Urothelium cell line (cell line): ENCODE measurements at regions not wholly inside any gene's neighbourhood (a gene's known extent, or its start where the extent isn't known, plus 50 kb on each side); places are given as distances from the start of the nearest gene placed in this dataset.
"Not testable (repeated sequence)": the region's sequence is repeated elsewhere in the genome, so short reads cannot be mapped to it uniquely, and the experiment has no call there.

Experiments used
- DNase-seq: peaks from one replicate; pipeline ENCODE4 v3.0.0; 2011; ENCODE audit warnings: low spot score, mixed read lengths
- FAIRE-seq: peaks from 2 replicates; lab custom pipeline; 2011; peaks lifted over from hg19 to GRCh38; lab: Jason Lieb, UNC

DNA sequence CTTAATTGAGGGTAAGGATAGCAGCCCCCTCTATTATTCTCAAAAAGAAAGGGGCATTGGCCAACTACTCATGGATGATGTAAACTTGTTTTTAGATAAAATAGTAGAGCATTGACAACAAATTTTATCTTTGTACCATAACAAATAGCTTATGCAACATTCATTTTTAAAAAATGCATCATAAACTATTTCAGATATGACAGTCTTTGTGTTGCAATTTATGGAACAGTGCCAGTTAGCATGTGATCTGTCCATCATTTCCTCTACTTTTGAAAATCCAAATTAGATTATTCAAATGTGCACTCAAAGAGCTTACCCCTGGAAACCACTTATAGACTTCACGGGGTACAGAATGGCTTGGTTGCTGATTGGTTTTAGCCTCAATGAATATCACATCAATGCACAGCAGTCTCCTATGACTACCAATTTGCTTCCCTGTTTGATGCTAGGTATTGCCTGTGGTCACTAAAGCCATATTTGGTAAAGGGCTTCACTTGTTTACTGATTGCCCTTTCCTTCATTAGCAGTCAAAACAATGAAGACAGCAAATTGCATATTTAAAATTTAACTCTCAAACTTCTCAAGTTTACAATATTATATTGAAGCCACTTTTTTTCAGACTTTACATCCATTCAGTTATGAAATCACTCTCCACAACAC, 274.9 kb upstream of the MGAT4C start:
- FAIRE-seq = no peak
- DNase-seq = no peak

DNA sequence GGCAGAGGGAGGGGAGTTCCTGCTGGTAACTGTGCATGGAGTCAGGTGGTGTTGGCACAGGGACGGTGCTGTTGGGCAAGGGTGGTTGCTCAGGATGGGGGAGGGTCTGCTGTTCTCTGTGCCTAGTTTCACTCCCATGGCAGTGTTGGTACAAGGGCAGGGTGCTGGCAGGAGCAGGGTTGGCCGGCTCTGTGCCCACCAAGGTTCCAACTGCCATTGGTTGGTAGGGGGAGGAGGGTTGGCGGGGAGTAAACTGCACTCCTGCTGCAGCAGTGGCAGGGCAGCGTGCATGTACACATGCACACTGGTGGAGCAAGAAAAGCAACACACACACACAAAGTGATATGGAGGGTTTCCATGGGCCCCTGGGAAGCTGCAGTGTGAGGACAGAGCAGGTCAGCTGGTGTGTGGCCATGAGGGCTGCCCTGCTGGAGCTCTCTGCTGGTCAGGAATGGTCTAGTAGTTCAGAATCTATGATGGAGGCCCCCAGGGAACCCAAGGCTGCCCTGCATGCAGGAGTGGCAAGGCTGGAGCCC, 269.9 kb upstream of the MGAT4C start:
- DNase-seq (no peak), FAIRE-seq (no peak)

DNA sequence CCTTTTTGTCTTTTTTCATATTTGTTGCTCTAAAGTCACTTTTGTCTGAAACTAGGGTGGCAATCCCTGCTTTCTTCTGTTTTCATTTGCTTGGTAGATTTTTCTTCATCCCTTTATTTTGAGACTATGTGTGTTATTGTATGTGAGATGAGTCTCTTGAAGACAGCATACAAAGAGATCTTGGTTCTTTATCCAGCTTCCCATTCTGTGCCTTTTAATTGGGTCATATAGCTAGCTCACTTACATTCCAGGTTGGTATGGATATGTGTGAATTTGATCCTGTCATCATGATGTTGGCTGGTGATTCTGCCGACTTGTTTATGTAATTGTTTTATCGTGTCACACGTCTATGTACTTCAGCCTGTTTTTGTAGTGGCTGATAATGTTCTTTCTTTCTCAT, 267.7 kb upstream of the MGAT4C start:
- no peak for FAIRE-seq
- no peak for DNase-seq

DNA sequence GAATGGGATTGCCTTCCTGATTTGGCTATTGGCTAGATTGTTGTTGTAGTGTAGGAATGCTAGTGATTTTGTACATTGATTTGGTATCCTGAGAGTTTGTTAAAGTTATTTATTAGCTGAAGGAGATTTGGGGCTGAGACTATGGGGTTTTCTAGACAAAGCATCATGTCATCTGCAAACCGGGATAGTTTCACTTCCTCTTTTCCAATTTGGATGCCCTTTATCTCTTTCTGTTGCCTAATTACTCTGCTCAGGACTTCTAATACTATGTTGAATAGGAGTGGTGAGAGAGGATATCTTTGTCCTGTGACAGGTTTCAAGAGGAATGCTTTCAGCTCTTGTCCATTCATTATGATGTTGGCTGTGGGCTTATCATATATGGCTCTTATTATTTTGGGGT, 265.7 kb upstream of the MGAT4C start:
- FAIRE-seq (no peak), DNase-seq (no peak)

DNA sequence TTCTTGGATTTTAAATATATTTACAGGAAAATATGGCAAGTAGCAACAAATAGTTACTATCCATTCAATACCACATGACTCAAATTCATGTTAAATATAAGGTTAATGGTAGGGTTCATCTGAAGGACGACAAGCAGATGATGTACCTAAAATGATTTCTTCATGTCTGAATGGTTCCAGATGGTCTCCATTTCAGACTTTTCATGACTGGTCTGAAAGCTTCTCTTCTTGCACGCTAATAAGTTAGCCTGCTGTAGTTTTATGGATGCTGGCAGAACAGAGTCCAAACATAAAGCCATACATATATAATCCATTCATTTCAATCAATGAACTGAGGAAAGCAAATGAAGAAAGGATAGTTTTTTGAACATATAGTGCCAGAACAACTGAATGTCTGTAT, 257.0 kb upstream of the MGAT4C start:
- DNase-seq (no peak), FAIRE-seq (no peak)

DNA sequence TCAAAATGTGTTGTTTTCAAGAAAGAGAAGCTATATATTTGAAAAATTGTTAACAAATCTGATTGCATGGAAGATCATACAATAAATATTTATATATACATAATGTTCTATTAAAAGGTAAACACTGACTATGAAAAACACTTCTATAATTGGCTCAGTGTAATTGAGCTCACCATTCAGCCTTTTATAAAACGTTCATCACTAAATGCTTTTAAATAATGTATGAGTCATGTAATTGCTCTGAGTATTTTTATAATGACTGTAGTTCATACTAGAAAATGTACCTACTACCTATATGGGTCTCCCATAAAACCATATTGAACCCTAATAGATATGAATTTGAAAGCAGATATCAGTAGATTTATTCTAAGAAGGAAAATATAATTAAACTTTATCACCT, 240.4 kb upstream of the MGAT4C start:
- DNase-seq (no peak), FAIRE-seq (no peak)

DNA sequence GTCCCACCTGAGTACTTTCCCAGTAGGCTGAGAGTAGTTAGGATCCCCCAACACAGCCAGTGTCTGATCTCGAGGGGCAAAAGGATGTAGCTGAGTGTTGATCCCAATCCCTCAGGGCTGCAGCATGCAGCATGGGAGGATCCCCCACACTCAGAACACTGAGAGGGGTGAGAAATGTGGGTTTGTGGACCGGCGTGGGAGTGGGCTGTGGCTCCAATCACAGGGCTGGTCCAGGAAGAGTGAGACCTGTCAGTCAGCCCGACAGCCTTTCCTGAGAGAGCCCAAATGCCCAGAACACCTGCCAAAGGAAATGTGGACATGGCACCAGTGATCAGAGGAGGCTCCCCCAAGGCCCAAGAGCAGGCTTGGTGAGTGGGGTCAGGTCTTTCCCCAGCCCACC, 228.3 kb upstream of the MGAT4C start:
- DNase-seq = no peak
- FAIRE-seq = no peak

DNA sequence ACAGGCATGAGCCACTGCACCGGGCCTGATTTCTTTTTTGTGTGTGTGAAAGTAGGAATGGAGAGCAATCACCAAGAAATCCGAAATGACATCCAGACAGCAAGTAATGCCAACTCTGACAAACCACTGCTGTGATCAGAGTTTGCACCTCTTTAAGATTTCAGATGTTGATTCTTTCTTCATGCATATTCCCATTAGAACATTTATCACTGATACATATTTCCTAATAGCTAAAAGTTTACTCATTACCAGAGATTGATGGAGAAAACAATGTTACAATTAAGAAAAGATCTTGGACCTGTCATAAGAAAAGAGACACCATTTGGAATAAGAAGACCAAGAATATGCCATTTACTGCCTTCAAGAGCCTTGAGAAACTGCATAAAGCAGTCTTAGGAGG, 217.0 kb upstream of the MGAT4C start:
- no peak for FAIRE-seq
- DNase-seq = no peak

DNA sequence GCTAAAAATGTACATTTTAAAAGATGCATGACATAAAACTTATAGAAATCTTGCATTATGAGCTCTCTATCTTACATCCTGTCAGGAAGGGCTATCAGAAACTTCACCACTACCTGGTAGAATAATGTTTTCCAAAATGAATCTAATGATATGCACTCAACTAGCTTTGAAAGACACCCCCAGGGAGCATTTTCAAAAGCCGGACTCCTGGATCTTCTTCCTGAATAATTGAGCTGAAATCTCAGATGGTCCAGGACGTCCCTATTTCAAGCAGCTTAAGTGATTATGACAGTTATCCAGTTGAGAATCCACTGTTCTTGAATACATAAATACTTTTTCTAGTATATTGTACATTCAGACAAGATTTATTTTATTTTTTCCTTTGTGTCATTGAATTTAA, 200.6 kb upstream of the MGAT4C start:
- DNase-seq (no peak), FAIRE-seq (no peak)

DNA sequence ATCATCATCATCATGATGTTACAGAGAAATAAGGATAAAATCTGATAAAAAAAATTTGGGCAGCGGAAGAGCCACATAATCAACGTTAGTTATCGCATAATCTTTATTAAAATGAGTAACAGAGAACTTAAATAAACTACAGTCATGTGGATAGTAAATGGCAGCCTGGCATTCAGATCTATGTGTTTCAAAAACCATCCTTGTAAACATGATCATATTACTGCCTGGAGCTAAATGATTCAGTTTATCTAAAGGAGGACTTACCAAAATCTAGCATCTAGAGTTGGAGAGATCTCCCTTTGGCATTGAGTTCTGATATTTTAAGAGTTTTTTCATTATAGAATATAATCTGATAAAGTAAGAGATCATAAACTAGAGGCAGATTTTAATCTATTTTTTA, 200.1 kb upstream of the MGAT4C start:
- DNase-seq (no peak), FAIRE-seq (no peak)

DNA sequence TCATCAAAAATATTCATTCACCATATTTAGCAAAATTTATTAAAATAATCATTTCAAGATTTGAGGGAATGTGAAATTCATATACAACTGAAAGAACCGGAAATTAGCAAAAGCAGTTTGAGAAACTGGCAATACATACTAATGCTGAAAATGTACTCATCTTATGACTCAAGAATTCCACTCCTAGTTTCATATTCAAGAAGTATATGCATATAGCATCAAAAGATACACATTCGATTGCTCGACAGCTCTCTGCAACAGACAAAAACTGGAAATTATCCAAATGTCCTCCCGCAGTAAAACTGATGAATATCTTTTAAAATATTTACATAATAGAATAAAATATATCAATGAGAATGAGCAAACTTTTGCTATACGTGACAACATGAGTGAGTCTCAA, 189.2 kb upstream of the MGAT4C start:
- no peak for FAIRE-seq
- no peak for DNase-seq

DNA sequence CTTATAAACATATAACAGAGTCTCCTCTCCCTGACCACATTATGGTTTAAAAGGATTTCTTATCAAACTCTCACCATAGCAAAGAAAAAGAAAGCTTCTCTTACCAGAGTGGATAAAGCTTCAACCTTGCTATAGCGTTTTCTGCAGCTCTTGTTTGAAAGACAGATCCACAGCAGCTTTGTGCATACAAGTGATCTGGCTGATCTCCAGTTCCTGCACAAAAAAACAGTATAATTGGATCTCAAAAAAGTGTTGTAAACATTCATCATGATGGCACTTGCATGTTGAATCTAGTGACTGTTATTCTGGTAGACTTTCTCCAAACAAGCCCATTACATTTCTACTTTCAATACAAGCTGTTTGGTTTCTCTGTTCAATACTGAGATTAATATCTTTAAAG, 178.9 kb upstream of the MGAT4C start:
- DNase-seq (no peak), FAIRE-seq (no peak)

DNA sequence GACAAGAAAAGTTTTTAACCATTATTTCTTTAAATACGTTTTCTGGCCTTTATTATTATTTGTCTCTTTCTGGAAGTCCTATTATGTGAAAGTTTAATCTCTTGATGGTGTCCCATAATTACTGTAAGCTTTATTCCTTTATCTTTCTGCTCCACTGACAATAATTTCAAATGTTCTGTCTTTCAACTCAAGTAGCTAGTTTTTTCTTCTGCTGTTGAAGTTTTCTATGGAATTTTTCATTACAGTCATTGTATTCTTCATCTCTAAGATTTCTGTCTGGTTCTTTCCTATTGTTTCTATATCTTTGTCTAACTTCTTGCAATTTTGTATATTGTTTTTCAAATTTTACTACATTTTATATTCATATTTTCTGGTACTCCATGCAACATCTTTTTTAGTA, 173.6 kb upstream of the MGAT4C start:
- FAIRE-seq (no peak), DNase-seq (no peak)

DNA sequence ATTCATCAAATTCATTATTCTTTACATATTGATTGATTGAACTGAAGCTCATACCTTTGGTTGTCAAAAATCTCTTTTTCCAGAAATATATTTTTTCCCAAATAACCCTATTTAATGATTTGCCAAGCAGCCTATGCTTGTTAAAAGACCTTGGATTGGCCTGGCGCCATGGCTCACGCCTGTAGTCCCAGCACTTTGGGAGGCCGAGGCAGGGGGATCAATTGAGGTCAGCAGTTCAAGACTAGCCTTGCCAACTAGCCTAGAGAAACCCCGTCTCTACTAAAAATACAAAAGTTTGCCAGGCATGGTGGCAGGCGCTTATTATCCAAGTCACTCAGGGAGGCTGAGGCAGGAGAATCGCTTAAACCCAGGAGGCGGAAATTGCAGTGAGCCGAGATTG, 165.1 kb upstream of the MGAT4C start:
- FAIRE-seq = no peak
- DNase-seq = no peak

DNA sequence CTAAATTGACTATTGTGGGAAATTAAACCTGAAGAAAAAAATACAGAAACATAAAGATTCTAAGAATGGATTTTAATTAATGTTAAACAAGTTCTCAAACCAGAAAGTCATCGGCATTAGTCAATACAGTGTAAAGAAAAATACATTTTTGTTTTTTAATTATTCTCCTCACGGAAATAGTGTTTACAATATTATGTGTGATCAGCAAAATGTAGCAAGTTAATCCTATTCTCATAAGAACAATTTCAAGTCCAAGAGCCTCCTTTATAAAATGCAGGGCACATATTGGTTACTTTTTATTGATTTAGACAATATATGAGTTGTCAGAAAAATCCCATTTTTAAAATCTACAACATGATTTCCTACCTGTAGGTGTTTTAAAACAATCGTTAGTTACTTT, 158.0 kb upstream of the MGAT4C start:
- FAIRE-seq = no peak

DNA sequence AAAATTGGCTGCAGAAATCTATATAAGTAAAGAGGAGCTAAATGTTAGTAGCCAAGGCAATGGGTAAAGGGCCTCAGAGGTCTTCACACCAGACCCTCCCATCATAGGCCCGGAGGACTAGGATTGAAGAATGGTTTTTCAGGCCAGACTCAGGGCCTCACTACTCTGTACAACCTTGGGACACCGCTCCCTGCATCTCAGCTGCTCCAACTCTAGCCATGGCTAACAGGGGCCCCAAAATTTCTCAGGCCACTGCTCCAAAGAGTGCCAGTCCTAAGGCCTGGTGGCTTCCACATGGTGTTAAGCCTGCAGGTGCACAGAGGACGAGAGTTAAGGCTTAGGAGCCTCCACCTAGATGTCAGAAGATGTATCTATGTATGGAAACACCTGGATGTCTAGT, 155.5 kb upstream of the MGAT4C start:
- FAIRE-seq (no peak), DNase-seq (no peak)

More for the DNA sequence above, 158.0 kb upstream of the MGAT4C start:
- DNase-seq = no peak

DNA sequence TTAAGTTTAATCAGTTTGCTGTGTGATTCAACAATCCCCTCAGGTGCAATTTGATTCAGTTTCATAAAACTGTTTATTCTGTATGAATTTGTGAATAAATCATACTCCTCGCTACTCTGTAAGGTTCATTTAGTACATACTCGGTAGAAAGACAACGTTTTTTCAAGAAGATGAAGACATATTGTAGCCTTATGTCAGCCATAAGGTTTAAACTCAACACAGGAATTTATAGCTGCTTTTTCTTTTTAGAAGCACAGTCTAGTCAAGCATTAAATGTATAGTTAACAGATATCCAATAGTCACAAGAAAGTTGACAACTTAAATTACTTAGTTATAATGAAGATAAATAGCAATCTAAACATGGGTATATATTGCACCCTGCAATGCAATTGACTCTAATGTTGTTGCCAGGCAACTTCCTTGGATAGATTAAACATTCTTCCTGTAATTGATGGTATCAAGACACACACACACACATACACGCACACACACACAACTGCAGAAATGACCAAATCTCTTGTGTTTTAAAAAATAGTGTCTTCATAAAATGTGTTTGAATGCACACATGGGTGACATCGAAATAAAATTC, 151.5 kb upstream of the MGAT4C start:
- DNase-seq (no peak), FAIRE-seq (no peak)

DNA sequence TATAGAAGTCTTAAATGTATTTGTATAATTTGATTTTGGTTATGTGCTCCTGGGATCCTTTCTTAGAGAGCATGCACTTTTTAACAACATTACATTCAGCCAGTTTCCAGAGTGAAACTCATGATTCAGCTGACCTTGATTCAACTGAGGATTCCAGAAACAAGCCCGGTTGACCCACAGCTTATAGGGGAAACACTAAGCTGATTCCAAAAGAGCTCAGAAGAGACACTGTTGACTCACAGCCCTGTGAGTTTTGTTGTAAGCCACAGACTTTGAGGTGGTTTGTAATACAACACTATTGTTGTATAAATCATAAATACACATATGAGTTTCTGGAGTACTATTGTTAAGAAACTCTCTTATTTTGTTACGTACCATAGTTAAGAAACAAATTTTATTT, 133.8 kb upstream of the MGAT4C start:
- DNase-seq (no peak), FAIRE-seq (no peak)

DNA sequence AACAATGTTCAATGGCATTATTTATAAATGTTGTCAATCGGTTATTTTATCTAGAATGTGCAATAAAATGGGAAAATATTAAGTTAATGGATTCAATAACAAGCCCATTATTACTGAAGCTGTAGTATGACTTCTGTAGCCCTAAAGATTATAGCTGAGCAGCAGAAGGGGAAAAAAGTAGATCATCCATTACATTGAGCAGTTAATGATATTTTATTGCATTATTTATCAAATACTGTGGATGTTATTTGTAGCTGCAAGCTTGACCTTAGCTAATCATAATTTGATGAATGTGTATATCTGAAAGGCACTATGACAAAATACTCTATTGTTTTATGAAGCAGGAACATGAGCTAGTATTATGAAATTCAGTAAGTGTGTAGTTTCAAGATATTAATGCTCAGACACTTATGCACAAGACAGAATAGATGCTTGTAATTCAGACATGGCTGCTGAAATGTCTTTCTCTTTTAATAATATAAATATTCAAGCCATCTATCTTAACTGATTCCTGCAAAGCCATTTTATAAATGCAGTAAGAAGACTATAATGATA, 131.5 kb upstream of the MGAT4C start:
- FAIRE-seq (no peak), DNase-seq (no peak)

DNA sequence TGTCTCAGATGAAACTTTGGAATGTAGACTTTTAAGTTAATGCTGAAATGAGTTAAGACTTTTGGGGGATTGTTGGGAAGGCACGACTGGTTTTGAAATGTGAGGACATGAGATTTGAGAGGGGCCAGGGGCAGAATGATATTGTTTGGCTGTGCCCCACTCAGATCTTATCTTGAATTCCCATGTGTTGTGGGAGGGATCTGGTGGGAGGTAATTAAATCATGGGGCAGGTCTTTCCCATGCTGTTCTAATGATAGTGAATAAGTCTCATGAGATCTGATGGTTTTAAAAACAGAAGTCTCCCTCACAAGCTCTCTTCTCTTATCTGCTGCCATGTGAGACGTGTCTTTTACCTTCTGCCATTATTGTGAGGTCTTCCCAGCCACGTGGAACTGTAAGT, 127.6 kb upstream of the MGAT4C start:
- not testable (repeated sequence) for FAIRE-seq, DNase-seq

DNA sequence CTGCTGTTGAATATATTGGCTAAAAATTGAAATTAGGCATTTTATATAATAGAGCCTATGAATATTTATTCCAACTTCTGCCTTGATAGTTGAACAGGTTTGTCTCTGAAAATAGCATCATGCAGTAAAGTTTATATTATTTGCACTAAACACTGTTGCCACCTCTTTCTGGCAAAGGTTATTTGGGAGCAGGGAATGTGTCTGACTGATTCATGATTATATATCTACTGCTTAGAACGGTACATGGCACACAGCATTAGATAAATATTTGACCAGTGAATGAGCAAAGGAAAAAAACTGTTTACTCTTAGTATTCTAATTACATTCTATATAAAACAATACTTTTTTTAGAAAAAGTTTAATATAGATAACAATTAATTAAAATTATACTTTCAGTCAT, 123.1 kb upstream of the MGAT4C start:
- FAIRE-seq (no peak), DNase-seq (no peak)

DNA sequence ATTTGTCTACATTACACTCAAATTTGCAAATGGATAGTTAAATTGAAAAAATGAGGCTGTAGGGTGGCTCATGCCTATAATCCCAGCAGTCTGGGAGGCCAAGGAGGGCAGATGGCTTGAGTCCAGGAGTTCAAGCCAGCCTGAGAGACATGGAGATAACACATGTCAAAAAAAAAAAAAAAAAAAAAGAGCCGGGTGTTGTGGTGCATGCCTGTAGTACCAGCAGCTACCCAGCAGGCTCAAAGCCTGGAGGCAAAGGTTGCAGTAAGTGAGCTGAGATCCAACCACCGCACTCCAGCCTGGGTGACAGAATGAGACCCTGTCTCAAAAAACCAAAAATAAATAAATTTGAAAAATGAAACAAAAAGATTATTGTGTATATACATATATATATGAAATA, 119.9 kb upstream of the MGAT4C start:
- FAIRE-seq (no peak), DNase-seq (no peak)

DNA sequence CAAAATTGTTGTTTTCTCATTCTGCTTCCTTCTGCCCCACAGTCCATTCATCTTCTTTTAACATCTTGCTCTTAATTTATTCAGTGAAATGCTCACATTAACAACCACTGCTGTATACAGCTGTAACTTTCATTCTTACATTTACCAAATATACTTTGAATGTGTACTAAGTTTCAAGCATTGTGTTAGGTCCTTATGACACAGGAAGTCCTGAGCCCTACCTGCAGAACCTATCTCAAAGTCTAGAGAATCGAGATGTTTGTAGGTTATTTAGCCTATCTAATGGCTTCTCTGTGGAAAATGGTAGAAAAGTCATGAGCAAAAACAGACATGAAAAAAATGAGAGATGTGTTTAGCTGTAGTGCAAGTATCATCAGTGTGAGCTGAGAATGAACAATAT, 117.6 kb upstream of the MGAT4C start:
- no peak for FAIRE-seq

More for the DNA sequence above, 117.6 kb upstream of the MGAT4C start:
- DNase-seq = no peak
